Right lobe of liver (tissue), 4 donors: ENCODE measurements at regions not wholly inside any gene's neighbourhood (a gene's known extent, or its start where the extent isn't known, plus 50 kb on each side); places are given as distances from the start of the nearest gene placed in this dataset.

ENCODE experiments used
- POLR2A ChIP-seq: fragments of 450-650 bp; IDR thresholded peaks from one replicate; pipeline ENCODE4 v1.6.1; 2017; ENCODE audit warnings: antibody characterized with exemption, mild to moderate bottlenecking
- TF ChIP-seq, protein P1 (sequence below), 4 donors: fragments of 200-600 bp in 3 of 4; fragments of 450-650 bp in 1 of 4; IDR thresholded peaks; one replicate each; pipeline versions ENCODE4 v1.5.1 to v1.8.0; 2016 to 2022; ENCODE audit warnings: antibody characterized with exemption in 4 of 4, mild to moderate bottlenecking in 2 of 4
- donor health status: DM: no; HTN: no; CAD: no.
- donor health status: DM: no; HTN: no; CAD: no.
- donor health status: DM: no; HTN: yes; CAD: no.

DNA sequence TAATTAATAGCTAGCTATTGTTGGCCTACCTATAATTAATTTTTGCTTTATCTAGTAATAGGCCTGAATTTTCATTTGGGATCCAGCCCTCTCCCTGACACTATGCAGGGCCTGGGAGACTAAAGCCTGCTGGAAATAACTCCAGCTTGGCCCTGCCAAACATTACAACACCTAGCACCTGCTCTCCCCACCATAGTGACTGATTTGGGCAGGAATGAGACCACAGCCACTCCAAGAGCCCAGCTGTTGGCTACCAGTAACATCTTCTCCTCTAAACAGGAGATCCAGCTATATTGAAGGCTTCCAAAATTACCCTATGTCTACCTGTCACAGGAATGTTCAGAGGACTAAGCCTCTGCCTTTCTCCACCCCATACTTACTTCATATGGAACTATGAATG is 225.1 kb downstream of the IDS start:
- TF ChIP-seq, protein P1, sequence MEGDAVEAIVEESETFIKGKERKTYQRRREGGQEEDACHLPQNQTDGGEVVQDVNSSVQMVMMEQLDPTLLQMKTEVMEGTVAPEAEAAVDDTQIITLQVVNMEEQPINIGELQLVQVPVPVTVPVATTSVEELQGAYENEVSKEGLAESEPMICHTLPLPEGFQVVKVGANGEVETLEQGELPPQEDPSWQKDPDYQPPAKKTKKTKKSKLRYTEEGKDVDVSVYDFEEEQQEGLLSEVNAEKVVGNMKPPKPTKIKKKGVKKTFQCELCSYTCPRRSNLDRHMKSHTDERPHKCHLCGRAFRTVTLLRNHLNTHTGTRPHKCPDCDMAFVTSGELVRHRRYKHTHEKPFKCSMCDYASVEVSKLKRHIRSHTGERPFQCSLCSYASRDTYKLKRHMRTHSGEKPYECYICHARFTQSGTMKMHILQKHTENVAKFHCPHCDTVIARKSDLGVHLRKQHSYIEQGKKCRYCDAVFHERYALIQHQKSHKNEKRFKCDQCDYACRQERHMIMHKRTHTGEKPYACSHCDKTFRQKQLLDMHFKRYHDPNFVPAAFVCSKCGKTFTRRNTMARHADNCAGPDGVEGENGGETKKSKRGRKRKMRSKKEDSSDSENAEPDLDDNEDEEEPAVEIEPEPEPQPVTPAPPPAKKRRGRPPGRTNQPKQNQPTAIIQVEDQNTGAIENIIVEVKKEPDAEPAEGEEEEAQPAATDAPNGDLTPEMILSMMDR (IDR thresholded peaks at IDR 0.05): no peak
- no peak for TF ChIP-seq POLR2A
